K562 (cell line): ENCODE measurements at regions not wholly inside any gene's neighbourhood (a gene's known extent, or its start where the extent isn't known, plus 50 kb on each side); places are given as distances from the start of the nearest gene placed in this dataset.

Source experiments
- ATAC-seq: fragments of 200-7000 bp; cut with Tn5 transposase; 3 replicates; pipeline ENCODE4 v1.9.1; 2020; ENCODE audit warnings: moderate library complexity
- BruUV-seq: library from RNA; stranded (reverse); fragments of 400-500 nt; replicated peaks from 2 replicates; lab custom pipeline; 2021; lab: Mats Ljungman, UMichigan
- CTCF ChIA-PET: fragments of 300-600 bp; formaldehyde crosslinking; extraction: SDS; loops from one replicate; lab custom pipeline; 2021; ENCODE audit warnings: low intra/inter-chr PET ratio; lab: Yijun Ruan, JAX
- POLR2A ChIA-PET: fragments of 300-600, 350-650 bp; sonication (Branson Sonifier 250); formaldehyde crosslinking; extraction: SDS; loops from one replicate; lab custom pipeline; 2021; ENCODE audit warnings: antibody characterized with exemption, inconsistent platforms; lab: Yijun Ruan, JAX
- DNase-seq, 4 experiments: peaks; one replicate each; pipeline versions ENCODE4 v3.0.0 to v3.0.0-alpha.2; 2011 to 2018; ENCODE audit warnings: low spot score in 3 of 4, mixed read lengths in 3 of 4; ENCODE audit errors: extremely low read depth in 1 of 4
- FAIRE-seq: peaks from 2 replicates; lab custom pipeline; 2011; peaks lifted over from hg19 to GRCh38; lab: Jason Lieb, UNC
- H2AFZ ChIP-seq: 2 replicates; pipeline ENCODE4 v1.6.0; 2011; ENCODE audit warnings: low read depth, low read length, control low read depth, inconsistent platforms
- H3K27ac ChIP-seq: fragments of 200-600 bp; 3 replicates; pipeline ENCODE4 v1.8.0; 2011; ENCODE audit warnings: low read depth, mild to moderate bottlenecking, control low read depth, inconsistent platforms, low read length, moderate library complexity, mixed read lengths; ENCODE audit errors: extremely low read depth
- H3K27me3 ChIP-seq, 2 experiments: fragments of 300-600 bp in 1 of 2; 2 replicates in 1 of 2; 3 replicates in 1 of 2; pipeline versions ENCODE4 v1.6.0 to v1.8.0; 2011; ENCODE audit warnings: inconsistent platforms in 2 of 2, low read length in 2 of 2, mild to moderate bottlenecking in 1 of 2, mixed read lengths in 1 of 2, moderate library complexity in 1 of 2; ENCODE audit not compliant: control insufficient read depth in 2 of 2, insufficient read depth in 2 of 2
- H3K36me3 ChIP-seq: fragments of 300-600 bp; 3 replicates; pipeline ENCODE4 v1.8.0; 2011; ENCODE audit warnings: mild to moderate bottlenecking, low read length, inconsistent platforms; ENCODE audit not compliant: control insufficient read depth, insufficient read depth
- H3K4me1 ChIP-seq, 2 experiments: fragments of 200-600 bp in 1 of 2; replicated peaks in 1 of 2; 2 replicates in 1 of 2; 3 replicates in 1 of 2; pipeline versions ENCODE4 v1.5.1 to v1.8.0; 2011; ENCODE audit warnings: inconsistent platforms in 2 of 2, low read length in 2 of 2, mild to moderate bottlenecking in 1 of 2, mixed read lengths in 1 of 2, moderate library complexity in 1 of 2; ENCODE audit not compliant: control insufficient read depth in 2 of 2, insufficient read depth in 2 of 2
- H3K4me2 ChIP-seq: 2 replicates; pipeline ENCODE4 v1.6.1; 2011; ENCODE audit warnings: low read length, control low read depth, inconsistent platforms, mixed read lengths; ENCODE audit not compliant: insufficient read depth
- H3K4me3 ChIP-seq: fragments of 200-600 bp; sonication (generic), shearing (Covaris generic); 2 replicates; pipeline ENCODE4 v1.5.1; 2016; ENCODE audit warnings: control low read depth, inconsistent platforms
- H3K79me2 ChIP-seq: fragments of 200-600 bp; 3 replicates; pipeline ENCODE4 v1.8.0; 2011; ENCODE audit warnings: low read length, inconsistent platforms; ENCODE audit not compliant: control insufficient read depth, insufficient read depth
- H3K9ac ChIP-seq, 2 experiments: 2 replicates each; pipeline versions ENCODE4 v1.6.0 to v1.6.1; 2011; ENCODE audit warnings: low read depth in 2 of 2, low read length in 2 of 2, control low read depth in 1 of 2, inconsistent platforms in 1 of 2, mild to moderate bottlenecking in 1 of 2, mixed read lengths in 1 of 2; ENCODE audit not compliant: insufficient read depth in 1 of 2
- H3K9me1 ChIP-seq: one replicate; pipeline ENCODE4 v1.6.0; 2011; ENCODE audit warnings: inconsistent platforms, mild to moderate bottlenecking, low read length, moderate library complexity; ENCODE audit not compliant: control insufficient read depth, insufficient read depth
- H3K9me3 ChIP-seq: replicated peaks from 2 replicates; pipeline ENCODE4 v1.5.1; 2011; ENCODE audit warnings: low read depth, low read length, inconsistent platforms; ENCODE audit not compliant: control insufficient read depth, insufficient read depth
- H4K20me1 ChIP-seq: replicated peaks from 2 replicates; pipeline ENCODE4 v1.6.1; 2011; ENCODE audit warnings: low read length, inconsistent platforms, mixed read lengths; ENCODE audit not compliant: control insufficient read depth, insufficient read depth
- E2F5 ChIP-seq: sonication (generic); formaldehyde crosslinking; IDR thresholded peaks from 2 replicates; pipeline ENCODE4 v1.8.0; 2022; ENCODE audit warnings: mild to moderate bottlenecking, missing genetic modification reagents
- KLF1 ChIP-seq: fragments of 450-650 bp; IDR thresholded peaks from 2 replicates; pipeline ENCODE4 v1.6.1; 2016; ENCODE audit warnings: missing genetic modification characterization, missing compliant biosample characterization
- PCBP1 ChIP-seq: fragments of 200-400 bp; formaldehyde crosslinking; IDR thresholded peaks from 2 replicates; pipeline ENCODE4 v1.6.1; 2018; ENCODE audit warnings: mild to moderate bottlenecking, low read depth, low read length; ENCODE audit not compliant: poor library complexity, severe bottlenecking
- PTBP1 ChIP-seq: fragments of 200-400 bp; formaldehyde crosslinking; IDR thresholded peaks from 2 replicates; pipeline ENCODE4 v1.6.1; 2017; ENCODE audit warnings: low read depth, low read length
- RBFOX2 ChIP-seq: fragments of 200-400 bp; formaldehyde crosslinking; IDR thresholded peaks from 2 replicates; pipeline ENCODE4 v1.6.1; 2017; ENCODE audit warnings: low read depth, mild to moderate bottlenecking, low read length, moderate library complexity
- STAT5B ChIP-seq: fragments of 250-450 bp; sonication (Bioruptor Pico); IDR thresholded peaks from 2 replicates; pipeline ENCODE4 v1.8.0; 2021; ENCODE audit warnings: mild to moderate bottlenecking, inconsistent platforms
- TRIM28 ChIP-seq: fragments of 450-650 bp; IDR thresholded peaks from 2 replicates; pipeline ENCODE4 v1.6.1; 2017
- ZNF347 ChIP-seq: fragments of 450-650 bp; formaldehyde crosslinking; IDR thresholded peaks from 2 replicates; pipeline ENCODE4 v1.4.0; 2020; ENCODE audit warnings: low read depth, mild to moderate bottlenecking, moderate library complexity
- ZNF584 ChIP-seq: fragments of 200-800 bp; sonication (Bioruptor generic); IDR thresholded peaks from 2 replicates; pipeline ENCODE4 v1.6.1; 2016; ENCODE audit warnings: low read depth, mild to moderate bottlenecking, missing genetic modification characterization, missing compliant biosample characterization
- WGBS: fragments of 100-300 bp; shearing (Covaris generic); methylation state at CpG from one replicate; pipeline ENCODE4 v1.1.6; 2016; ENCODE audit warnings: low coverage, mixed read lengths; ENCODE audit not compliant: insufficient coverage; ENCODE audit errors: missing lambda C conversion rate; 5-methylcytosine and 5-hydroxymethylcytosine counted together
- in situ Hi-C: fragments of 300-500 bp; cut with MboI; formaldehyde crosslinking; loops from 4 replicates; pipeline ENCODE4 v1.15.0; 2018; ENCODE audit warnings: inconsistent platforms, mixed read lengths
- intact Hi-C: fragments of 100-400 bp; cut with micrococcal nuclease; formaldehyde crosslinking; loops from 2 replicates; pipeline ENCODE4 v1.14.2; 2022

GRCh38 chr2:47662552-47662951 lies 91.8 kb upstream of the KCNK12 start:
- no peak overlapping the region for H2AFZ ChIP-seq
- no peaks in the 10 kb centered on the region for H3K9me1 ChIP-seq
- CTCF ChIA-PET, result no interaction called here
- no peak for TF ChIP-seq STAT5B (CRISPR knock-in tag)
- TF ChIP-seq RBFOX2, result no peak
- TF ChIP-seq PTBP1, result no peak
- no peak for TF ChIP-seq ZNF347 (CRISPR knock-in tag)
- TF ChIP-seq TRIM28, result no peak
- TF ChIP-seq, all 486 proteins: peak for 0
- H3K9ac ChIP-seq, result no peak overlapping the region
- in situ Hi-C loops (no loop called here), intact Hi-C loops (no loop called here)
- FAIRE-seq (no peak), ATAC-seq (no peak), DNase-seq (no peak)
- BruUV-seq, result no TSS peak
- no peaks in the 10 kb centered on the region for H3K79me2 ChIP-seq
- POLR2A ChIA-PET, result no interaction called here
- no peaks in the 10 kb centered on the region for H3K36me3 ChIP-seq
- H3K27me3 ChIP-seq, result peaks cover 3 to 18% of the 10 kb centered on the region in 2 experiments; a peak in 3 of 5 replicates
- H3K4me3 ChIP-seq, result no peak overlapping the region
- H4K20me1 ChIP-seq, result no peaks in the 10 kb centered on the region
- WGBS, result 0% methylated on average over 1 of the region's 1 CpG
- no peak overlapping the region for H3K27ac ChIP-seq
- H3K4me1 ChIP-seq, result no peaks in the 10 kb centered on the region
- no peak overlapping the region for H3K4me2 ChIP-seq
- H3K9me3 ChIP-seq, result no peaks in the 10 kb centered on the region

GRCh38 chr2:47661310-47661709 lies 90.5 kb upstream of the KCNK12 start:
- Histone ChIP-seq H3K27ac (no peak overlapping the region), H3K9me1 (no peaks in the 10 kb centered on the region), H4K20me1 (no peaks in the 10 kb centered on the region), H3K4me3 (no peak overlapping the region), H2AFZ (no peak overlapping the region), H3K4me2 (no peak overlapping the region), H3K27me3 (peaks cover 3 to 30% of the 10 kb centered on the region in 2 experiments; a peak in 3 of 5 replicates), H3K79me2 (no peaks in the 10 kb centered on the region), H3K36me3 (no peaks in the 10 kb centered on the region), H3K9me3 (no peaks in the 10 kb centered on the region), H3K9ac (no peak overlapping the region), H3K4me1 (no peaks in the 10 kb centered on the region)
- intact Hi-C loops, result no loop called here
- DNase-seq (no peak), ATAC-seq (no peak), FAIRE-seq (no peak)
- ChIA-PET POLR2A (no interaction called here), CTCF (no interaction called here)
- BruUV-seq, result no TSS peak
- in situ Hi-C loops, result no loop called here
- WGBS, result under 1% methylated on average over 6 of the region's 6 CpGs
- TF ChIP-seq E2F5 (CRISPR knock-in tag) (no peak), PCBP1 (no peak), ZNF584 (no peak), KLF1 (tag) (no peak)
